ENCODE measurements at regions not wholly inside any gene's neighbourhood (a gene's known extent, or its start where the extent isn't known, plus 50 kb on each side); places are given as distances from the start of the nearest gene placed in this dataset.

GRCh38 chr5:91599863-91600262 is 216.7 kb upstream of the ARRDC3 start:
- Histone ChIP-seq H2AFZ (ENCODE audit: low read length) (no peak overlapping the region), H3K79me2 (ENCODE audit: insufficient read depth, low read length) (no peaks in the 10 kb centered on the region), H3K4me3 (ENCODE audit: low read depth, low read length, poor library complexity, severe bottlenecking) (no peak overlapping the region), H3K4me1 (ENCODE audit: insufficient read depth, low read length, severe bottlenecking) (no peaks in the 10 kb centered on the region), H3K9ac (ENCODE audit: low read length) (no peak overlapping the region), H4K20me1 (ENCODE audit: insufficient read depth, low read length) (no peaks in the 10 kb centered on the region), H3K4me2 (ENCODE audit: low read length) (no peak overlapping the region), H3K36me3 (ENCODE audit: insufficient read depth, low read length) (no peaks in the 10 kb centered on the region), H3F3A (ENCODE audit: insufficient read depth, low read length) (no peaks in the 10 kb centered on the region), H3K9me3 (ENCODE audit: low read length) (no peaks in the 10 kb centered on the region), H3K9me2 (ENCODE audit: low read depth, low read length) (no peaks in the 10 kb centered on the region), H3K27me3 (ENCODE audit: insufficient read depth, low read length) (no peaks in the 10 kb centered on the region), H3K27ac (ENCODE audit: low read depth, low read length, poor library complexity, severe bottlenecking) (no peak overlapping the region)
- TF ChIP-seq CTCF (IDR thresholded peaks at IDR 0.05; ENCODE audit: low read length) = no peak
- no peak for TF ChIP-seq EZH2 (IDR thresholded peaks at IDR 0.05; ENCODE audit: borderline replicate concordance, low read length)

DNA sequence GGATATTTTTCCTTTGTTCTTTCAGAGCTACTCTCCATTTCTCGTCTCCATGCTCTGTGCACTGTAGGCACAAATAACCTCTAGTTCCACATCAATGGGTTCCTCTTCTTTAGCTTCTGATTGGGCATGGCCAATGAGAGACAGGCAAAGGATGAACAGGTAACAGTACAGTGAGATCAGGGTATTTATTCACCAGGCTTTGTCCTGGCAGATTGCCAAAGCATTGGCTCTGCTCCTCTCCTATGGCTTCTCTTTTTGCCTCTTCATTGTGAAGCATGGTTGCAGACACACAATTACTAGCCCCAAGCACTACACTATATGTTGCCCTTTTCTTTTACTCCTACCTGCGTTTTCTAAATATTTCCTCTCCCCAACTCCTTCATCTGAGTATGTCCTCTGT is 215.1 kb upstream of the ARRDC3 start:
- no peak overlapping the region for H3K9ac ChIP-seq (ENCODE audit: low read length)
- no peaks in the 10 kb centered on the region for H3K36me3 ChIP-seq (ENCODE audit: insufficient read depth, low read length)
- H3K4me2 ChIP-seq (ENCODE audit: low read length) = no peak overlapping the region
- no peak overlapping the region for H3K27ac ChIP-seq (ENCODE audit: low read depth, low read length, poor library complexity, severe bottlenecking)
- H3K9me2 ChIP-seq (ENCODE audit: low read depth, low read length) = no peaks in the 10 kb centered on the region
- no peak overlapping the region for H3K4me3 ChIP-seq (ENCODE audit: low read depth, low read length, poor library complexity, severe bottlenecking)
- no peaks in the 10 kb centered on the region for H3K4me1 ChIP-seq (ENCODE audit: insufficient read depth, low read length, severe bottlenecking)
- H3K27me3 ChIP-seq (ENCODE audit: insufficient read depth, low read length) = no peaks in the 10 kb centered on the region
- H3K9me3 ChIP-seq (ENCODE audit: low read length) = 0 out of 2 replicates have a peak, but pooled peaks cover 2% of the 10 kb centered on the region
- no peaks in the 10 kb centered on the region for H3K79me2 ChIP-seq (ENCODE audit: insufficient read depth, low read length)
- no peak overlapping the region for H2AFZ ChIP-seq (ENCODE audit: low read length)
- no peaks in the 10 kb centered on the region for H3F3A ChIP-seq (ENCODE audit: insufficient read depth, low read length)
- H4K20me1 ChIP-seq (ENCODE audit: insufficient read depth, low read length) = no peaks in the 10 kb centered on the region
- TF ChIP-seq EZH2 (IDR thresholded peaks at IDR 0.05; ENCODE audit: borderline replicate concordance, low read length) (no peak), CTCF (IDR thresholded peaks at IDR 0.05; ENCODE audit: low read length) (no peak)

DNA sequence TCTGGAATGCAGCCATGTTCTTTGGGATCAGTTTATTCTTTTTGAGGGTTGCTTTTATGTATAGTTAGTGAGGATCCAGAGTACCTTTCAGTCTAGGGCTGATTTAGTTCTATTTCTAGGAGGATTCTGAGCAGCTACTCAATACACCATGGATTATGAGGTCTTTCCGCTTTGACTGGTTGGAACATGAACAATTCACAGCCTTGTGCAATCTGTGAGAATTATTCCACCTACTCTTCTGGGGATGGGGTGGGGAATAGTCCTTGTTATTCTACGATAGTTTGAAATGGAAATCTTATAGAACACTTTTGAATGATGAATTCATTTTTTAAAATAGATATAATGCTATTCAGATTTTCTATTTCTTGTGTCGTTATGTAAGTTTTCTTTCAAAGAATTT is 212.3 kb upstream of the ARRDC3 start:
- H3K4me3 ChIP-seq (ENCODE audit: low read depth, low read length, poor library complexity, severe bottlenecking) = no peak overlapping the region
- H3K36me3 ChIP-seq (ENCODE audit: insufficient read depth, low read length) = no peaks in the 10 kb centered on the region
- H3K27ac ChIP-seq (ENCODE audit: low read depth, low read length, poor library complexity, severe bottlenecking) = no peak overlapping the region
- H3K27me3 ChIP-seq (ENCODE audit: insufficient read depth, low read length) = no peaks in the 10 kb centered on the region
- H4K20me1 ChIP-seq (ENCODE audit: insufficient read depth, low read length) = no peaks in the 10 kb centered on the region
- peaks cover 8% of the 10 kb centered on the region; the same call in 1 of the 2 replicates for H3K9me3 ChIP-seq (ENCODE audit: low read length)
- H3K4me1 ChIP-seq (ENCODE audit: insufficient read depth, low read length, severe bottlenecking) = no peaks in the 10 kb centered on the region
- no peaks in the 10 kb centered on the region for H3K9me2 ChIP-seq (ENCODE audit: low read depth, low read length)
- H3K9ac ChIP-seq (ENCODE audit: low read length) = no peak overlapping the region
- TF ChIP-seq CTCF (IDR thresholded peaks at IDR 0.05; ENCODE audit: low read length) (no peak), EZH2 (IDR thresholded peaks at IDR 0.05; ENCODE audit: borderline replicate concordance, low read length) (no peak)
- H3F3A ChIP-seq (ENCODE audit: insufficient read depth, low read length) = no peaks in the 10 kb centered on the region
- no peak overlapping the region for H2AFZ ChIP-seq (ENCODE audit: low read length)
- no peaks in the 10 kb centered on the region for H3K79me2 ChIP-seq (ENCODE audit: insufficient read depth, low read length)
- no peak overlapping the region for H3K4me2 ChIP-seq (ENCODE audit: low read length)

Data from OCI-LY1 (cell line).